Stimulated activated CD8-positive, alpha-beta memory T cell treated with anti-CD3 and anti-CD28 coated beads, Interleukin-7, amount 100 ng/mL, for 1 hour (primary cell): ENCODE measurements at regions not wholly inside any gene's neighbourhood (a gene's known extent, or its start where the extent isn't known, plus 50 kb on each side); places are given as distances from the start of the nearest gene placed in this dataset.

Source experiments
- DNase-seq, 2 donors: peaks; one replicate each; pipeline ENCODE4 v3.0.0-alpha.2; 2020; ENCODE audit warnings: low read depth in 2 of 2

- no peak for DNase-seq
Observed at GRCh38 chr1:199161319-199161680, 522.5 kb downstream of the PTPRC start.

GRCh38 chr1:199161766-199162303 lies 523.0 kb downstream of the PTPRC start:
- DNase-seq = no peak

DNA sequence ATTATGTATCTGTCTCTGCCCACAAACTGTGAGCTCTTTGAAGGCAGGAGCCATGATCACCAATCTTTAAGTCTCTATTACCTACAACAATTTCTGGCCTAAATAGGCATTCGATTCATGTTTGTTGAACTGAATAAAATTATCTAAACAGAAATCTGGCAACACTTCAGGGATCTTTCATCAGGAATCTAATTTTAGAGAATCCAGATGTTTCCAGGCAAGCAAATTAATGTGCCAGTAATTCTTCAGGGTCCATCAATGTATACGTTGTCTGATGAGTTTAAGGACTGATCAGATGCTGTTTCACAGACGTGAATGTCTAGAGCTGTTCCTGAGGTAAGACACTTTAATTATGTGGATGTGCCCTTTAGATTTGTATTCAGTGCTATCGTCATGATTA lies 524.4 kb downstream of the PTPRC start:
- no peak for DNase-seq

- no peak for DNase-seq
Observed at GRCh38 chr1:199163670-199164069, 524.8 kb downstream of the PTPRC start.

DNA sequence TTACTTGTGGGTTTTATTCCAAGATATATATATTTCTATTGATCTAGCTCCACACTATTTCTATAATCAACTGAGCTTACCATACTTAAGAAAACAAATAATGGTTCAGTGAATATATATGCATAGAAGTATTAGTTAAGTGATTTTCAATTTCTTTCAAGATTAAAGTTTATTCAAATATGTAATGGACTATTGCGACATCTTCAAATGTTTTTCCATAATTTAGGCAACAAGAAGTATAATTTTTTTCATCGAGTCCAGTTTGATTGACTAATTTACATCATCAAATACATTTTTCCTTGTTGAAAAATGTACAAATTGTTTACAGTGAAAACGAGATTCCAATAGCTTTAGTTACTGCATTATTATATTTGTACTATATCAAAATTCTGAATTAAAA lies 528.6 kb downstream of the PTPRC start:
- DNase-seq = no peak

GRCh38 chr1:199168888-199169585 lies 530.2 kb downstream of the PTPRC start:
- no peak for DNase-seq

DNA sequence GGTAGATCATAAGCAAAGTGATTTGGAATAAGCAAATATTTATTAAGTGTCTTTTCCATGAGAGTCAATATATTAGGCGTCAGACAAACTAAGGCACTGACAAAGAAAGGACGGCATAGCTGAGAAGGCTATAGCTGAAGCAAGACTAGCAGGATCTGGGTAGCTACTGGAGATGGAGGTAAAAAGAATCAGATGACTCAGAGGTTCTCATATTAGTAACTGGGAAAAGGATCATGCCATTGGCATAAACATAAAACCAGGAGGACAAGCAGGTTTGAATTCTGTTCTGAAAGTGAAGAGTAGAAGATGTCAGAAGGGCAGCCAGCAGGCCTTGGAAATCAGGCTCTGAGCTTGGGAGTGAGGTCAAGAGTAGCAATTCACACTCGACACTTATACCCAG lies 531.9 kb downstream of the PTPRC start:
- DNase-seq = no peak

- no peak for DNase-seq
Observed at GRCh38 chr1:199172171-199173124, 533.6 kb downstream of the PTPRC start.

DNA sequence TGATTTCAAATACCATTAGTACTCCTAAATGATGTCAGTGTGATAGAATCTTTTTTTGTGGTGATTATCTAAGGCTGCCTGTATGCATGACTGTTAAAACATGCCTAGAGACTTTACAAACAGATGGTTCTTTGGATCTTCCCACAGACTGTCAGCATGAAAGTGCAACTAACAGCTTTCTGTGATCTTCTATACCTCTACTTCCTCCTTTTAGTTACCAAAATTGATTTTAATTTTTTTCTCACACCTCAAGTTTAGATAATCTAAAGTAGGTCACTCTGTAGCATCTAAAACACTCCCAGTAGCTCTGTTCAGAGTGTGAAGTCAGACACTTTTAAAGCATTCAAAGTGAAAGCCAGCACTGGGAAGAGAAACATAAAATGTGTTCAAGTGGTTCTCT lies 534.5 kb downstream of the PTPRC start:
- no peak for DNase-seq

DNA sequence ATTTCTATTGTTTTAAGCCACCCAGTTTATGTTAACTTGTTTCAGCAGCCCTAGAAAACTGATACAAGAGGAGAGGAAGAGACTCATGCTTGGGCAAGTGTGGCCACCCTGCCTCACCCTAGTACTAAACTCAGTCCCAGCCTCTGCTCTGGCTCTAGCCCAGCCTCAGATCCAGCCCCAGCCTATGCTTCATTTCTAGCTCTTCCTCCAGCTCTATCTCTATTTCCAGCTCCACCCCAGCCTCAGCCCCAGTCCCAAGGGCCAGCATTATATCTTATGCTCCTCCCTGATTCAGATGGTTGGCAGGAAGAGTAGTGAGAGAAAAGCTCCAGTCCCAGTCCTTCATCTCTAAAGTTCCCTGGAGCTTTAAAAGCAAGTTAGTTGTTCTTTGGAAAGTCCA lies 535.5 kb downstream of the PTPRC start:
- no peak for DNase-seq

DNA sequence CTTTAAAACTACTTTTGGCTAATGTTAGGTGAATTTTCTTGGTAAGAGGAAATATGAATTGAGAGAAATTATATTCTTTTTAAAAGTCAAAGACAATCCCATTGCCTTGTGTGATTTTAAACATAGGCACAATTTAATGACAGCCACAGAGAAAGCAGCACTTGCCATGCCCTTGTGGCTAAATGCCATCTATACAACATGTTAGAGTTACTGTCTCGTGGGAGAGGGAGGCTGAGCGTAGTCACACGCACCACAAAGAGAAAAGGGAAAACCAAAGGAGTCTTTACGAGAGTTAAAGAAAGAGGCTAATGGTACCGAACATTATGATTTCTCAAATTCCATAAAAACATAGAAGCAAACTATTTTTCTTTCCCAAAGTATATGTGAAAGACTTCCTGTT lies 537.9 kb downstream of the PTPRC start:
- no peak for DNase-seq

DNA sequence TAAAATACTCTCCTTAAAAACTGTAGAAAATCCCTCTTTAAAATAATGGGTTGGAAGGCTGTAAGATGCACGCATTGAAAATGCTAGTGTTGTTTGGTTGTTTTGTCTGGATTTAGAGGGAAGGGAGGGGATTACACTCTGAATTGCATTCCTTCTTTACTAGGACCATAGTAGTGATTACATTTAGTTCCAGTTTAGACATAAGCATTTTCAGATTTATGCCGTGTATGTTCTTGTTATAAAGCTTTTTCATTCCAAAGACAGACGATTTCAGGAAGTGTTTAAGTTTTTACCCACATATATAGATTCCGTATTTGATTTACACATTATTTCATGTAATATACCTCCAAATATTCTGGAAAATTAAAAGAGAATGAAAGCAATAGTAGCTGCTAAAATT lies 538.4 kb downstream of the PTPRC start:
- no peak for DNase-seq

DNA sequence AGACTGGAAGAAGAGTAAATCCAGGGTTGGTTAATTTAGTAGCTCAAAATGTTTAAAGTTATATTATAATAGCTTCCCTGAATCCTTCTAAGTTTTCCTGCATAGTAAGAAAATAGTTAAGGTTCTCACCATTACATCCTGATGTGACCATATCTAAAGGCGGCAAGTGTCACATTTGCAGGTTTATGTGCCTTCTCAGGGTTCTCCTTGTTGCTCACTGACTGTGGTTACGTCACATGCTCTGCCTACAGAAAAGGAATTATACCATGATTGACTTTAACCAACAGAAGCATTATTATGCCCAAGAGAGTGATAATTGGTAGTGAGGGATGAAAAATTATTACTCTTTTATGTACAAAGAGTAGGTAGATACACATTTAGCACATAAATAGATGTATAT lies 539.8 kb downstream of the PTPRC start:
- no peak for DNase-seq

GRCh38 chr1:199182186-199182843 lies 543.5 kb downstream of the PTPRC start:
- no peak for DNase-seq

DNA sequence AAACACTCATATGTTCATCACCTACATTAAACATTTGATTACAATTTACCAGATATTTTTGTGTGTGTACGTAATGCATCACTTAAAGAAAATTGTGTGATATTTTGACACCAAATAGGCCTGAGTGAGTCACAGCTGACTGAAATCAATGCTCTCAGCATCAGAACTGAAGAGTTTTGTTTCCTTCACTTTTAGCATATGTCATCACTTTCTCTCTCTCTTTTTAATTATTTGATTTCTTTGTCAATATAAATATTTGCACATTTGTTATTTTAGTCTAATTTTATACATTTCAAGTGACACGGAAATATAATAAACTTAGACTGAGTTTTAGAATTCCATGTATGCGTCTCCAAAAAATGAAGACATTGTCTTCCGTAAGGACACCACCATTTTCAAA lies 545.3 kb downstream of the PTPRC start:
- no peak for DNase-seq

DNA sequence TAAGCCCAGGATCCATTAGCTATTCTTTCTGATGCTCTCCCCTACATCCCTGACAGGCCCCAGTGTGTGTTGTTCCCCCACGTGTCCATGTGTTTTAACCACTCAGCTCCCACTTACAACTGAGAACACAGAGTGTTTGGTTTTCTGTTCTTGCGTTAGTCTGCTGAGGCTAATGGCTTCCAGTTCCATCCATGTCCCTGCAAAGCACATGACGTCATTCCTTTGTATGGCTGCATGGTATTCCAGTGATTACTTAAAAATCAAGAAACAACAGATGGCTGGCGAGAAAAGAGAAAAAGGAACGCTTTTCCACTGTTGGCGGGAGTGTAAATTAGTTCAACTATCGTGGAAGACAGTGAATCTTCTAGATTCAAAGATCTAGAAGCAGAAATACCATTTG lies 556.0 kb downstream of the PTPRC start:
- no peak for DNase-seq

DNA sequence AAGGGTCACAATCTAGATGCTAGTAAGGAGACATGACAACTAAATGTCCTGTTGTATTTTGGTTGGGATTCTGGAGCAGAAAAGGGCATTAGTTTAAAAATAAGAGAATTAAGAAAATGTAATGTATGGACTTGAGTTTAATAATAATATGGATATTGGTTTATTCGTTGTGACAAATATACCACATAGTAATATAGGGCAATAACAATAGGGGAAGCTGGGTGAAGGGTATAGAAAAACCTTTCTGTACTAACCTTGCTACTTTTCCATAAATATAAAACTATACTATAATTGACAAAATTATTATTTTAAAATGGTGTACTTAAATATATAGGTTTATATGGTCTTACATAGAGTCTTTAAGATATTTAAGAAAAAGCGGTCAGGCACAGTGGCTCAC lies 558.9 kb downstream of the PTPRC start:
- DNase-seq = no peak

DNA sequence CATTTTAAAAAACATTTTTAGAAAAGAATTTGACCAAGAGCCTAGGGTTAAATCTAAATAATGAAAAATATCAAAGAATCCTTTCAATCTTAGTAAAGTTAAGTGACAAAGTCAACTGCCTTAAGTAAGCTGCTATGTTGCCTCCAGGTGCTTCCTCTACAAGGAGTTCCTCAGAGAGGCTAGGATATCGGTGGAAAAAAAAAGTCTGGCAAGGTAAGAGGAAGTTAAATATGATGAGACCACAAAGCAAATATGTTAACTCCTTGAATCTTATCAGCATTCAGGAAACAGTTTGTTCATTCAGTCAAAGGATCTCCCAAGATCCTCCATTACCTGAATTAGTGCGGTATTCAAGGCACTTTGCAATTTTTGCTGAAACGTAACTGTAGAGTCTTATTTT lies 563.5 kb downstream of the PTPRC start:
- DNase-seq = no peak

- DNase-seq = no peak
Observed at GRCh38 chr1:199204231-199204630, 565.4 kb downstream of the PTPRC start.

DNA sequence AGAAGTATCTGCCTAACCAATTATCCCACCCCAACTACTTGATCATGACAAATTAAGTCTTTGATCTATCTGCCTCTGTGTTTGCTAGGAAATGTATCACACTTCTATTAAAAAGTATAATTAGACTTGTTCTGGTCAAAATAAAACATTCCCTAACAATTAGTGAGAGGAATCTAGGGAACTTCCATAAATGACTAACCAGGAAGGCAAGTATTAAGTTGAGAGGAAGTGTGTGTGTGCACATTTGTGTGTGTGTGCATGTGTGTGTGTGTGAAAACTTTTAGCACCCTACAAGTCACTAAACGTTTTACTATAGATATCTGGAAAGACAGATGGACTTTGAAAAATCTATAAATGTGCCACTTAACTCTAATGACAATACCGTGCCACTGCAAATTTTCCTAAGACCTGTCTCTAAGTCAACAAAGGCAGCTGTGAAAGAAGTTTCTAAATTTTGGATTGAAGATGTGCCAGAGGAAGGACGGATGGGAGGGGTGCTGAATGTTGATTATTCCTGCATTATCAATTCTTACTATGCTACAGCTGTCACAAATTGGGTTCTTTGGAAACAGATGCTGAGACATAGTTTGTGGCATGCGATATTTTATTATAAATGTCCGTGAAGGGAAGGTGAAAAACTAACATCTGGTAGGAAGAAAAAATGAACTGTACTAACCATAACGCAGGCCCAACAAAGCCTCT lies 567.1 kb downstream of the PTPRC start:
- DNase-seq = no peak

- DNase-seq = no peak
Observed at GRCh38 chr1:199208847-199209246, 570.0 kb downstream of the PTPRC start.

DNA sequence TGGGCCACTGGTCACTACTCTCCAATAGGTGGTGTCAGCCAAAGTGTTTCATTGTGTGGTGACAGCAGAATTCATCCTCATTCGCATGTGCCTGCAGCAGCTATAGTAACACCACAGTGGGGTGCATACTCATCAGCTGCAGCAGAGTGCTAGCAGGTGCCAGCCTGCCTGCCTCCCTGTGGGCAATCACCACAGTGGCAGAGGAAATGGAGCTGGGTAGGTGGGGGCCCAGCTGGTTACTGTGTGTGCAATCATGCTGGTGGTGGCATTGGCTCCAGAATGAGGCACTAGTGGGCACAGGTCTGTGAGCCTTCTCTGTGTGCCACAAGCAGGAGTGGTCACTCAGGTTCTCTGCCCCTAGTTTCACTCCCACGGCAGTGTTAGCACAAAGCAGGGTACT lies 579.2 kb downstream of the PTPRC start:
- DNase-seq = no peak
